ENCODE measurements at regions not wholly inside any gene's neighbourhood (a gene's known extent, or its start where the extent isn't known, plus 50 kb on each side); places are given as distances from the start of the nearest gene placed in this dataset.

- no peak for DNase-seq (ENCODE audit: low read depth in 4 of 4, low spot score in 3 of 4)
Observed at GRCh38 chr1:106962591-106962990, 93.9 kb upstream of the PRMT6 start.

- DNase-seq (ENCODE audit: low read depth in 4 of 4, low spot score in 3 of 4) = no peak
Observed at GRCh38 chr1:106964495-106964894, 92.0 kb upstream of the PRMT6 start.

- no peak for DNase-seq (ENCODE audit: low read depth in 4 of 4, low spot score in 3 of 4)
Observed at GRCh38 chr1:106968644-106969043, 87.8 kb upstream of the PRMT6 start.

GRCh38 chr1:106969731-106970130 lies 86.7 kb upstream of the PRMT6 start:
- no peak for DNase-seq (ENCODE audit: low read depth in 4 of 4, low spot score in 3 of 4)

- no peak for DNase-seq (ENCODE audit: low read depth in 4 of 4, low spot score in 3 of 4)
Observed at GRCh38 chr1:106972074-106972473, 84.4 kb upstream of the PRMT6 start.

- DNase-seq (ENCODE audit: low read depth in 4 of 4, low spot score in 3 of 4) = no peak
Observed at GRCh38 chr1:106975944-106976343, 80.5 kb upstream of the PRMT6 start.

GRCh38 chr1:106978477-106979322 lies 77.8 kb upstream of the PRMT6 start:
- no peak for DNase-seq (ENCODE audit: low read depth in 4 of 4, low spot score in 3 of 4)

GRCh38 chr1:106979371-106979770 lies 77.1 kb upstream of the PRMT6 start:
- no peak for DNase-seq (ENCODE audit: low read depth in 4 of 4, low spot score in 3 of 4)

- no peak for DNase-seq (ENCODE audit: low read depth in 4 of 4, low spot score in 3 of 4)
Observed at GRCh38 chr1:106980121-106980520, 76.4 kb upstream of the PRMT6 start.

- no peak for DNase-seq (ENCODE audit: low read depth in 4 of 4, low spot score in 3 of 4)
Observed at GRCh38 chr1:106984801-106985200, 71.7 kb upstream of the PRMT6 start.

GRCh38 chr1:106986603-106987002 lies 69.9 kb upstream of the PRMT6 start:
- peak in 1 of 4 donors; percentile 6 for DNase-seq (ENCODE audit: low read depth in 4 of 4, low spot score in 3 of 4)

- DNase-seq (ENCODE audit: low read depth in 4 of 4, low spot score in 3 of 4) = no peak
Observed at GRCh38 chr1:106995970-106996369, 60.5 kb upstream of the PRMT6 start.

- no peak for DNase-seq (ENCODE audit: low read depth in 4 of 4, low spot score in 3 of 4)
Observed at GRCh38 chr1:106998431-106999002, 58.0 kb upstream of the PRMT6 start.

GRCh38 chr1:107000902-107001301 lies 55.6 kb upstream of the PRMT6 start:
- DNase-seq (ENCODE audit: low read depth in 4 of 4, low spot score in 3 of 4) = no peak

- no peak for DNase-seq (ENCODE audit: low read depth in 4 of 4, low spot score in 3 of 4)
Observed at GRCh38 chr1:107003972-107004371, 52.5 kb upstream of the PRMT6 start.

- DNase-seq (ENCODE audit: low read depth in 4 of 4, low spot score in 3 of 4) = no peak
Observed at GRCh38 chr1:107004421-107004820, 52.1 kb upstream of the PRMT6 start.

All from left renal pelvis (tissue), 4 donors.